ENCODE measurements at regions not wholly inside any gene's neighbourhood (a gene's known extent, or its start where the extent isn't known, plus 50 kb on each side); places are given as distances from the start of the nearest gene placed in this dataset.

DNA sequence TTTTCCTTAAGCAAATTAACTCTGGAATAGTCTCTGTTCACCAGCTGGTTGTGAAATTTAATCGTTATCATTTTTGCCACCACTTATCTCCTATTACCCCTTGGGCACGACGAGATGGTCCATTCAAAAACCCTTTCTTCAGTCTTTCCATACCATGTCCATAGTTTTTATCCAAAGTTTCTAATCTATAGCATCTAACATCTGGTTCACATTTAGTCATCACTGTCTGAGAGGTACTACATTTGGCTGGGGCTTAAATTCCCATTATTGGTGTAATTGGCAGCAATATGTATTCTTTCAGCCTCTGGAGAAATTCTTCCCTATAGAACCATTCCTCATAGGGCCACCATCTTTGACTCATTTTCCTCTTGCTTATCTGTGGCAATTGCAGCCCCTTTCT, 163.5 kb downstream of the CCER1 start:
- no peak overlapping the region for H3K4me3 ChIP-seq (ENCODE audit: low read depth, poor library complexity, severe bottlenecking)
- no peak for DNase-seq (ENCODE audit: low spot score in 2 of 2)
- TF ChIP-seq, protein P1, sequence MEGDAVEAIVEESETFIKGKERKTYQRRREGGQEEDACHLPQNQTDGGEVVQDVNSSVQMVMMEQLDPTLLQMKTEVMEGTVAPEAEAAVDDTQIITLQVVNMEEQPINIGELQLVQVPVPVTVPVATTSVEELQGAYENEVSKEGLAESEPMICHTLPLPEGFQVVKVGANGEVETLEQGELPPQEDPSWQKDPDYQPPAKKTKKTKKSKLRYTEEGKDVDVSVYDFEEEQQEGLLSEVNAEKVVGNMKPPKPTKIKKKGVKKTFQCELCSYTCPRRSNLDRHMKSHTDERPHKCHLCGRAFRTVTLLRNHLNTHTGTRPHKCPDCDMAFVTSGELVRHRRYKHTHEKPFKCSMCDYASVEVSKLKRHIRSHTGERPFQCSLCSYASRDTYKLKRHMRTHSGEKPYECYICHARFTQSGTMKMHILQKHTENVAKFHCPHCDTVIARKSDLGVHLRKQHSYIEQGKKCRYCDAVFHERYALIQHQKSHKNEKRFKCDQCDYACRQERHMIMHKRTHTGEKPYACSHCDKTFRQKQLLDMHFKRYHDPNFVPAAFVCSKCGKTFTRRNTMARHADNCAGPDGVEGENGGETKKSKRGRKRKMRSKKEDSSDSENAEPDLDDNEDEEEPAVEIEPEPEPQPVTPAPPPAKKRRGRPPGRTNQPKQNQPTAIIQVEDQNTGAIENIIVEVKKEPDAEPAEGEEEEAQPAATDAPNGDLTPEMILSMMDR (IDR thresholded peaks at IDR 0.05), result no peak
- no peak for TF ChIP-seq POLR2A (IDR thresholded peaks at IDR 0.05)
- 79 to 83% methylated on average over 3 of the region's 3 CpGs for WGBS, 2 donors
- intact Hi-C loops (cut with DNase I; ENCODE audit: low total_unique reads), result no loop called here

DNA sequence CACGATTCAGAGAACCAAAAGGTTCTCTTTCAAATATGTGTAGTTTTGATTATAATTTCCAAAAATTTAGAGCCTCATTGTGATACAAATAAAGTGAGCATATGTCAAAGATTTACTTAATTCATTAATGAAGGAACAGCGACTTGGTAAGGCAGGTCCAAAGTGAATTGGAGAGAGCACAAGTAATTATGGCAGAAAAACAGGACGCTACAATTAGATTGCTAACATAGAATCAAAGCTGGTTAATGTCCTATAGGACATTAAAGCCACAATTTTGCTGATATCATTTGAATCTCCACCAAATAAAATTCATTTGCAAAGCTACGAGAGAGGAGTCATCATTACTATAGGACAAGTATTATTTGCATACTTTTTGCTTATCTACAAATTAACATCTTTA, 164.2 kb downstream of the CCER1 start:
- no peak for DNase-seq (ENCODE audit: low spot score in 2 of 2)
- intact Hi-C loops (cut with DNase I; ENCODE audit: low total_unique reads), result no loop called here
- WGBS, 2 donors, result 70 to 77% methylated on average over 4 of the region's 4 CpGs
- no peak overlapping the region for H3K4me3 ChIP-seq (ENCODE audit: low read depth, poor library complexity, severe bottlenecking)
- TF ChIP-seq, protein P1 (IDR thresholded peaks at IDR 0.05), result no peak
- no peak for TF ChIP-seq POLR2A (IDR thresholded peaks at IDR 0.05)

GRCh38 chr12:90773491-90773890, 181.5 kb downstream of the CCER1 start:
- H3K4me3 ChIP-seq (ENCODE audit: low read depth, poor library complexity, severe bottlenecking), result no peak overlapping the region
- TF ChIP-seq POLR2A (IDR thresholded peaks at IDR 0.05), result no peak
- TF ChIP-seq, protein P1 (IDR thresholded peaks at IDR 0.05), result no peak
- no peak for DNase-seq (ENCODE audit: low spot score in 2 of 2)
- intact Hi-C loops (cut with DNase I; ENCODE audit: low total_unique reads), result no loop called here
- WGBS, 2 donors, result 54 to 56% methylated on average over 1 of the region's 1 CpG

DNA sequence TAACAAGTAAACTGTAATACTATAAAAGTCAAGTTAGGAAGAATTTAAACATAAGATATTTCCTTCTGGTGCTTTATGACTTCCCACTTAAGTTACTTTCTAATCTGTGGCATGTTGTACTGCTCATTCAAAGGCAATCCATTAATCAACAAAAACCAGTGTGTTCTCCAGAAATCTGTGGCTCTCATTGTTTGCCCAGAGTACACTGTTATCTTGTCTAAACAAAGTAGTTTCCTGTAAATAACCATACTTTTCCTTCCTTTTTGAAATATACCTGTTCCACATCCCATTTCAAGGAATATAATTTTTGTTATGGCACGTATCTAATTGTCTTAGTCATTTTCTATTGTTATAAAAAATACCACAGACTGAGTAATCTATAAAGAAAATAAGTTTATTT, 184.1 kb downstream of the CCER1 start:
- no peak for DNase-seq (ENCODE audit: low spot score in 2 of 2)
- no peak overlapping the region for H3K4me3 ChIP-seq (ENCODE audit: low read depth, poor library complexity, severe bottlenecking)
- TF ChIP-seq, protein P1 (IDR thresholded peaks at IDR 0.05), result no peak
- TF ChIP-seq POLR2A (IDR thresholded peaks at IDR 0.05), result no peak
- intact Hi-C loops (cut with DNase I; ENCODE audit: low total_unique reads), result no loop called here
- 72 to 81% methylated on average over 1 of the region's 1 CpG for WGBS, 2 donors

DNA sequence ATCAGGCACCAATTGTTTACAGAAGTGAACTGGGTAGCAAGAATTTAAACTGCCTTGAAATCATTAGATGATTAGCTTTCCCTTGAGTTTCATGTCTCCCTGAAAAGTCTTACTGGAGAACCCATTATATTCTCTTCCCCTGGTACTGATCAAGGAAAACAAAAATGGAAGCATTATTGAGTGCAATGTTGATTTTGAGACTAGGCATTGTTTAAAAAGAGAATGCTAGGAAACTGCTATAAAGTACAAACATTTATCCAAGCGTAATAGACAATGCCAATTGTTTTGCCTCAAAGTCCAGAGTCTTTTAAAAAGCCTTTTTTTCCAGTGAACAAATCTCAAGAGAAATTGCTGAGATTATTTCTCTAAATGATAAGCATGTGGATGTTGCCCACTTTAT, 197.0 kb downstream of the CCER1 start:
- no peak for DNase-seq (ENCODE audit: low spot score in 2 of 2)
- TF ChIP-seq, protein P1 (IDR thresholded peaks at IDR 0.05), result no peak
- no peak overlapping the region for H3K4me3 ChIP-seq (ENCODE audit: low read depth, poor library complexity, severe bottlenecking)
- intact Hi-C loops (cut with DNase I; ENCODE audit: low total_unique reads), result no loop called here
- 73 to 91% methylated on average over 1 of the region's 1 CpG for WGBS, 2 donors

DNA sequence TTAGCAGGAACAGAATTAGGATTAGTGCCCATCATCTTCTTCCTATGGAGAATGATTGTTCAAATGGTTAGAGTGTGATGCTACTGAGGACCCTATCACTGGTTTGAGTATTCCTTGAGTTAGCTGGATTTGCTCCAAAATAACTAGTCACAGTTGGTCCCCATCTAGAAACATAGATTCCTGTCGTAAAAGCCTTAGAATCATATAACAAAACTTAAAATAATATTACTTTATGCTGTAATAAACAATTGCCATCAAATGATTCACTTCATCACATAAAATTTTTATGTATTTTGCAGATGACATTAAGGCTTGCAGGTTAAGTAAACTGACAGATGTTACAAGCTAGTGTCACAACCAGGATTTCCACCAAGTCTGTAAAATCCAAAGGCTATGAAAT, 209.8 kb downstream of the CCER1 start:
- H3K4me3 ChIP-seq (ENCODE audit: low read depth, poor library complexity, severe bottlenecking), result no peak overlapping the region
- no peak for DNase-seq (ENCODE audit: low spot score in 2 of 2)
- WGBS, 2 donors, result 84 to 89% methylated on average over 1 of the region's 1 CpG
- TF ChIP-seq, protein P1 (IDR thresholded peaks at IDR 0.05), result no peak
- TF ChIP-seq POLR2A (IDR thresholded peaks at IDR 0.05), result no peak
- intact Hi-C loops (cut with DNase I; ENCODE audit: low total_unique reads), result no loop called here
